Astrocyte of the cerebellum (primary cell): ENCODE measurements at regions not wholly inside any gene's neighbourhood (a gene's known extent, or its start where the extent isn't known, plus 50 kb on each side); places are given as distances from the start of the nearest gene placed in this dataset.

Source experiments
- DNase-seq: peaks from one replicate; pipeline ENCODE4 v3.0.0-alpha.2; 2011; ENCODE audit warnings: low read depth
- H3K4me3 ChIP-seq: 2 replicates; pipeline ENCODE4 v1.5.1; 2011; ENCODE audit warnings: mild to moderate bottlenecking, low read depth, low read length, moderate library complexity
- CTCF ChIP-seq: IDR thresholded peaks from 2 replicates; pipeline ENCODE4 v1.5.1; 2012; ENCODE audit warnings: low read length, low read depth, moderate library complexity, mild to moderate bottlenecking; ENCODE audit errors: missing control alignments
- in situ Hi-C: cut with HindIII; loops from 2 replicates; pipeline ENCODE4 v1.10.0; 2017; ENCODE audit warnings: low sequenced_read_pairs

DNA sequence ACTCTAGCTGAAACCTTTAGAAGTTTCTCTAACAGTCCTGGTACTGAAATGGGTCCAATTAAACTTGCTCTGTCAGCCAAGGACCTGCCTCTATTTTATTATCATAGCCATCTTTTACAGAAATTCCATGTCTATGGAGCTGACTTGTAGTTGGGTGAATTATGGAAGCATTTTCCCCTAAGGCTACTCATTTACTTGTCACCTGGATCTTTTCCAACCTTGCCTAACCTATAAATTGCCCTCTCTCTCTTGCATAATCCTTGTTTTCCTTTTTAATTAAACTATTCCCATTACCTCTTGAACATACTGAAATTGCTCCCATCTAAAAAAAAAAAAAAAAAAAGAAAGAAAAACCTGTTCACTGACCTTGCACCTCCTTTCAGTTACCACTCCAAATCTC, 74.6 kb upstream of the DOK6 start:
- no peak for DNase-seq
- no peak overlapping the region for H3K4me3 ChIP-seq
- in situ Hi-C loops: no loop called here
- TF ChIP-seq CTCF: no peak

DNA sequence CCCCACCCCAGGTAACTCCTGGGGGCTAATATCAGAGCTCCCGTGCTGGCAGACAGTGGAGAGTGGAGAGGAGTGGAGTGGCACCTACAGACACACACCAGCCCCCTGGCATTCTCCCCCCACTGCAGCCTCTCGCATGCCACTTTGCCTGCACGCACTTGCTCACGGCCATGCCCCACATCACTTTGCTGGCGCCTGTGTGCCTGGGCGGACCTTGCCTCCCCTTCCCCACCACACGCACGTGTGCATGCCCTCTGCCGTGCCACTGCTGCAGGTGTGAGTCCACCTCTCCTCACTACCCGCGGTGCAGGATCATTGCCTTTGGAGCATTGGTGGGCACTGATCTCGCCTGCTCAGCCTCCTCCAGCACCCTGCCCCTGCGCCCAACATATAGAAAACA, 72.6 kb upstream of the DOK6 start:
- DNase-seq: no peak
- in situ Hi-C loops: no loop called here
- no peak overlapping the region for H3K4me3 ChIP-seq
- TF ChIP-seq CTCF: no peak

- H3K4me3 ChIP-seq: no peak overlapping the region
- in situ Hi-C loops: no loop called here
- TF ChIP-seq CTCF: no peak
- no peak for DNase-seq
Observed at GRCh38 chr18:69330385-69331005, 70.2 kb upstream of the DOK6 start.

DNA sequence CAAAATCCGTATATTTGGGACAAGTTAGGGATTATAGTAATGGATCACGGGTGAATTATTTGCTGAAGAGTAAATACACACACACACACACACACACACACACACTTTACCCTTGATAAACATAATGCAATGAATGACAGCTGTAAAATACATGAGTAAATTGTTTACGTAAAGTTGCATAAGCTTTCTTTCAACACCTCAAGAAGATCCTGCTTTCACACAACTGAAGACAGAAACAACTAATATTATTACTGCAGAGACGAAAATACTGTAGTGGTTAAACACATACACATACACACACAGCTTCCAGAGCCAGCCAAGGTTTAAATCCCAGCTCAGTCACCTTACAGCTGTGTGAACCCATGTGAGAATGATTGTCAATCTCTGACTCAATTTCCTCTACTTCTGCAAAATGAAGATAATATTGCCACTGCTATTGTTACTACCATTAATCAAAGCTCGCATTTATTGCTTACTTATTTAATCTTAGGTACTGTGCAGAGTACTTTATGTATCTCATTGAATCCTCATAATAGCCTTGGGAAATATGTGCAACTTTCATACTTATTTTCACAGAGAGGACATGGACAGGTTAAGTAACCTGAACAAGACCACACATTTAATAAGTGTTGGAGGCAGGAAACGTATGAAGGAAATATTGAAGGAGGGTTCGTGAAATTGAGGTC, 50.6 kb upstream of the DOK6 start:
- DNase-seq: no peak
- in situ Hi-C loops: no loop called here
- no peak for TF ChIP-seq CTCF
- H3K4me3 ChIP-seq: no peak overlapping the region
